WTC11 (cell line): ENCODE measurements at regions not wholly inside any gene's neighbourhood (a gene's known extent, or its start where the extent isn't known, plus 50 kb on each side); places are given as distances from the start of the nearest gene placed in this dataset.

Experiments used
- ATAC-seq: fragments of 200-7000 bp; cut with Tn5 transposase; 2 replicates; pipeline ENCODE4 v1.10.0; 2021; ENCODE audit warnings: mild to moderate bottlenecking, moderate library complexity
- CTCF ChIA-PET: fragments of 300-600 bp; sonication (Branson Sonifier 250); formaldehyde crosslinking; loops from one replicate; lab custom pipeline; 2021; ENCODE audit warnings: antibody characterized with exemption; lab: Charles Lee
- POLR2A ChIA-PET: fragments of 350-600 bp; sonication (Branson Sonifier 250); formaldehyde crosslinking; loops from one replicate; lab custom pipeline; 2021; ENCODE audit warnings: antibody characterized with exemption; lab: Charles Lee
- DNase-seq: peaks from one replicate; pipeline ENCODE4 v3.0.0; 2021; ENCODE audit warnings: low spot score
- H3K27ac Mint-ChIP-seq: 2 replicates; pipeline ENCODE4 v1.8.0; 2021; ENCODE audit warnings: mixed read lengths
- H3K27me3 Mint-ChIP-seq: 2 replicates; pipeline ENCODE4 v1.8.0; 2021; ENCODE audit warnings: low read depth, mild to moderate bottlenecking, moderate library complexity, mixed read lengths
- H3K36me3 Mint-ChIP-seq: 2 replicates; pipeline ENCODE4 v1.8.0; 2021; ENCODE audit warnings: mixed read lengths
- H3K4me1 Mint-ChIP-seq: 2 replicates; pipeline ENCODE4 v1.8.0; 2022; ENCODE audit warnings: mixed read lengths
- H3K4me3 Mint-ChIP-seq: 2 replicates; pipeline ENCODE4 v1.8.0; 2021; ENCODE audit warnings: mild to moderate bottlenecking, moderate library complexity, mixed read lengths
- H3K9me3 Mint-ChIP-seq: 2 replicates; pipeline ENCODE4 v1.8.0; 2021; ENCODE audit warnings: mixed read lengths
- E2F1 ChIP-seq: sonication (generic); formaldehyde crosslinking; IDR thresholded peaks from 2 replicates; pipeline ENCODE4 v1.8.0; 2022; ENCODE audit warnings: mild to moderate bottlenecking, missing genetic modification reagents
- ELF4 ChIP-seq: sonication (generic); formaldehyde crosslinking; IDR thresholded peaks from 2 replicates; pipeline ENCODE4 v1.8.1; 2022; ENCODE audit warnings: low read depth, mild to moderate bottlenecking, moderate library complexity, missing genetic modification reagents
- ETV6 ChIP-seq: sonication (generic); formaldehyde crosslinking; IDR thresholded peaks from 2 replicates; pipeline ENCODE4 v1.8.1; 2022; ENCODE audit warnings: mild to moderate bottlenecking, missing genetic modification reagents
- FOXK1 ChIP-seq: sonication (generic); formaldehyde crosslinking; IDR thresholded peaks from 2 replicates; pipeline ENCODE4 v1.8.0; 2022; ENCODE audit warnings: mild to moderate bottlenecking, moderate library complexity, missing genetic modification reagents
- GABPB1 ChIP-seq: sonication (generic); formaldehyde crosslinking; IDR thresholded peaks from 2 replicates; pipeline ENCODE4 v1.8.1; 2023; ENCODE audit warnings: mild to moderate bottlenecking, missing genetic modification reagents
- JAZF1 ChIP-seq: fragments of 250-450 bp; sonication (Bioruptor Pico); IDR thresholded peaks from 2 replicates; pipeline ENCODE4 v1.9.0; 2021; ENCODE audit warnings: moderate library complexity, mild to moderate bottlenecking, inconsistent platforms
- JUN ChIP-seq: sonication (generic); formaldehyde crosslinking; IDR thresholded peaks from 2 replicates; pipeline ENCODE4 v1.8.0; 2023; ENCODE audit warnings: mild to moderate bottlenecking, missing genetic modification reagents
- KAT7 ChIP-seq: sonication (generic); formaldehyde crosslinking; IDR thresholded peaks from 2 replicates; pipeline ENCODE4 v1.8.1; 2023; ENCODE audit warnings: missing genetic modification reagents, mild to moderate bottlenecking, borderline replicate concordance
- NR1H2 ChIP-seq: sonication (generic); formaldehyde crosslinking; IDR thresholded peaks from 2 replicates; pipeline ENCODE4 v1.9.0; 2021; ENCODE audit warnings: mild to moderate bottlenecking, moderate library complexity, missing genetic modification reagents
- OVOL2 ChIP-seq: fragments of 250-450 bp; sonication (Bioruptor Pico); IDR thresholded peaks from 2 replicates; pipeline ENCODE4 v1.9.0; 2021; ENCODE audit warnings: mild to moderate bottlenecking, borderline replicate concordance
- RELA ChIP-seq: sonication (generic); formaldehyde crosslinking; IDR thresholded peaks from 2 replicates; pipeline ENCODE4 v1.8.1; 2022; ENCODE audit warnings: missing genetic modification reagents, mild to moderate bottlenecking, borderline replicate concordance
- SMAD3 ChIP-seq: sonication (generic); formaldehyde crosslinking; IDR thresholded peaks from 2 replicates; pipeline ENCODE4 v1.8.0; 2022; ENCODE audit warnings: missing genetic modification reagents, mild to moderate bottlenecking, borderline replicate concordance
- SP1 ChIP-seq: sonication (generic); formaldehyde crosslinking; conservative IDR thresholded peaks from 2 replicates; pipeline ENCODE4 v1.8.1; 2022; ENCODE audit warnings: missing genetic modification reagents
- TCF7 ChIP-seq: sonication (generic); formaldehyde crosslinking; IDR thresholded peaks from 2 replicates; pipeline ENCODE4 v1.8.0; 2022; ENCODE audit warnings: mild to moderate bottlenecking, low read depth, missing genetic modification reagents, moderate library complexity
- TEAD4 ChIP-seq: sonication (generic); formaldehyde crosslinking; IDR thresholded peaks from 2 replicates; pipeline ENCODE4 v1.8.0; 2022; ENCODE audit warnings: mild to moderate bottlenecking, missing genetic modification reagents
- ZNF232 ChIP-seq: sonication (generic); formaldehyde crosslinking; IDR thresholded peaks from 2 replicates; pipeline ENCODE4 v1.8.0; 2022; ENCODE audit warnings: mild to moderate bottlenecking, missing genetic modification reagents
- ZNF396 ChIP-seq: fragments of 250-450 bp; sonication (Bioruptor Pico); IDR thresholded peaks from 2 replicates; pipeline ENCODE4 v1.8.0; 2021; ENCODE audit warnings: mild to moderate bottlenecking, moderate library complexity, borderline replicate concordance
- ZNF423 ChIP-seq: fragments of 250-450 bp; sonication (Bioruptor Pico); IDR thresholded peaks from 2 replicates; pipeline ENCODE4 v2.1.2; 2022; ENCODE audit warnings: mild to moderate bottlenecking, moderate library complexity
- TF ChIP-seq, protein P1 (sequence below): sonication (generic); formaldehyde crosslinking; IDR thresholded peaks from 2 replicates; pipeline ENCODE4 v1.8.1; 2023; ENCODE audit warnings: mild to moderate bottlenecking, moderate library complexity, missing genetic modification reagents
- TF ChIP-seq, protein P2 (sequence below): sonication (generic); formaldehyde crosslinking; IDR thresholded peaks from 2 replicates; pipeline ENCODE4 v1.8.1; 2022; ENCODE audit warnings: low read depth, mild to moderate bottlenecking, moderate library complexity, missing genetic modification reagents, borderline replicate concordance
- TF ChIP-seq, protein P3 (sequence below): fragments of 250-450 bp; sonication (Bioruptor Pico); conservative IDR thresholded peaks from 2 replicates; pipeline ENCODE4 v1.9.0; 2021; ENCODE audit warnings: mild to moderate bottlenecking
- TF ChIP-seq, protein P4 (sequence below): sonication (generic); formaldehyde crosslinking; IDR thresholded peaks from 2 replicates; pipeline ENCODE4 v1.8.0; 2023; ENCODE audit warnings: missing genetic modification reagents, mild to moderate bottlenecking, borderline replicate concordance

DNA sequence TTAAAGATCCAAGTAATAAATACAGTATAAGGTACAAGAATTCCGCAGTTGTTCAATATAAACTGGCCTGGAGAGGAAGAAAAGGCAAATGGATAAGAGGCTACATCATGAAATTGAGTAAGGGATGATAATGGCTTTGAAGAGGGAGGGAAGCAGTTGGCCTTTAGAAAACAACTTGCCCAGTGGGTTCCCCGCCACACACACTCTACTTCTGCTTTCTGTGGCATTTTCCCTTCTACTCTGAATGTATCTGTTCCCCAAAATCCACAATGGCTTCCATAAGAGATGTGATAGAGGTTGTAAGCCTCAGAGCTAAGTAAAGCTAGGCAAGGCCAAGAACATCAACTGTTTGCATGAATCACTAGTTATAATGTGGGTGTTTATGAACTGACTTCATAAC, 221.3 kb downstream of the MBD2 start (continued):
- TF ChIP-seq TCF7 (CRISPR knock-in tag): no peak
- no peak for TF ChIP-seq JAZF1 (CRISPR knock-in tag)
- no peak for TF ChIP-seq SMAD3 (CRISPR knock-in tag)
- no peak for TF ChIP-seq ZNF232 (CRISPR knock-in tag)
- TF ChIP-seq ETV6: no peak
- TF ChIP-seq NR1H2: no peak
- no peak for TF ChIP-seq GABPB1 (CRISPR knock-in tag)
- TF ChIP-seq, protein P1, sequence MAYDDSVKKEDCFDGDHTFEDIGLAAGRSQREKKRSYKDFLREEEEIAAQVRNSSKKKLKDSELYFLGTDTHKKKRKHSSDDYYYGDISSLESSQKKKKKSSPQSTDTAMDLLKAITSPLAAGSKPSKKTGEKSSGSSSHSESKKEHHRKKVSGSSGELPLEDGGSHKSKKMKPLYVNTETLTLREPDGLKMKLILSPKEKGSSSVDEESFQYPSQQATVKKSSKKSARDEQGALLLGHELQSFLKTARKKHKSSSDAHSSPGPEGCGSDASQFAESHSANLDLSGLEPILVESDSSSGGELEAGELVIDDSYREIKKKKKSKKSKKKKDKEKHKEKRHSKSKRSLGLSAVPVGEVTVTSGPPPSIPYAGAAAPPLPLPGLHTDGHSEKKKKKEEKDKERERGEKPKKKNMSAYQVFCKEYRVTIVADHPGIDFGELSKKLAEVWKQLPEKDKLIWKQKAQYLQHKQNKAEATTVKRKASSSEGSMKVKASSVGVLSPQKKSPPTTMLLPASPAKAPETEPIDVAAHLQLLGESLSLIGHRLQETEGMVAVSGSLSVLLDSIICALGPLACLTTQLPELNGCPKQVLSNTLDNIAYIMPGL (CRISPR knock-in tag): no peak
- no peak for TF ChIP-seq JUN

DNA sequence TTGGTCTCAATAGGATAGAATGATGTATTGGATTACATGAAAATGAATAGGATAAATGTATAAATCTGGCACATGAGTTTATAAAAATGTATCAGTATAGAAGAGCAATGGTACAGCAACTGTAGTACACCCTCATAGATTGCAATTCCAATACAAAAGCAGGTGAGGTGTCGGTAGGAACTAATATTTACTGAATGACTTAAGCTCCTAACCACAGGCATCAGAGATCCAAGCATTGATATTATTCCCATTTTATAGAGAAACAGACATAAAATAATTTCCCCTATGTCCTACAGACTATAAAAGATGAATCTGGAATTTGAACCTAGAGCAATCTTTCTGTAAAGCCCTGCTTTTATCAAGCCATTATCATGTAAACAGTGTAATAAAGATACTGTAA, 227.4 kb downstream of the MBD2 start:
- no peak overlapping the region for H3K4me3 Mint-ChIP-seq
- POLR2A ChIA-PET: no interaction called here
- TF ChIP-seq OVOL2 (CRISPR knock-in tag) (no peak), SP1 (CRISPR knock-in tag) (no peak)
- TF ChIP-seq, protein P2, sequence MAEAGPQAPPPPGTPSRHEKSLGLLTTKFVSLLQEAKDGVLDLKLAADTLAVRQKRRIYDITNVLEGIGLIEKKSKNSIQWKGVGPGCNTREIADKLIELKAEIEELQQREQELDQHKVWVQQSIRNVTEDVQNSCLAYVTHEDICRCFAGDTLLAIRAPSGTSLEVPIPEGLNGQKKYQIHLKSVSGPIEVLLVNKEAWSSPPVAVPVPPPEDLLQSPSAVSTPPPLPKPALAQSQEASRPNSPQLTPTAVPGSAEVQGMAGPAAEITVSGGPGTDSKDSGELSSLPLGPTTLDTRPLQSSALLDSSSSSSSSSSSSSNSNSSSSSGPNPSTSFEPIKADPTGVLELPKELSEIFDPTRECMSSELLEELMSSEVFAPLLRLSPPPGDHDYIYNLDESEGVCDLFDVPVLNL (CRISPR knock-in tag): no peak

GRCh38 chr18:53994016-53994415, 230.5 kb downstream of the MBD2 start:
- H3K36me3 Mint-ChIP-seq: no peaks in the 10 kb centered on the region
- ChIA-PET POLR2A (no interaction called here), CTCF (interaction anchor here (0.6 to 0.7 kb wide), 2 partner anchors 225 to 831 kb away, joined by 4 to 6 read pairs; no protein-coding TSS in a partner anchor)
- ATAC-seq (no peak), DNase-seq (no peak)
- no peaks in the 10 kb centered on the region for H3K4me1 Mint-ChIP-seq
- H3K27me3 Mint-ChIP-seq: no peaks in the 10 kb centered on the region
- H3K4me3 Mint-ChIP-seq: no peak overlapping the region
- H3K27ac Mint-ChIP-seq: no peak overlapping the region
- TF ChIP-seq, protein P3, sequence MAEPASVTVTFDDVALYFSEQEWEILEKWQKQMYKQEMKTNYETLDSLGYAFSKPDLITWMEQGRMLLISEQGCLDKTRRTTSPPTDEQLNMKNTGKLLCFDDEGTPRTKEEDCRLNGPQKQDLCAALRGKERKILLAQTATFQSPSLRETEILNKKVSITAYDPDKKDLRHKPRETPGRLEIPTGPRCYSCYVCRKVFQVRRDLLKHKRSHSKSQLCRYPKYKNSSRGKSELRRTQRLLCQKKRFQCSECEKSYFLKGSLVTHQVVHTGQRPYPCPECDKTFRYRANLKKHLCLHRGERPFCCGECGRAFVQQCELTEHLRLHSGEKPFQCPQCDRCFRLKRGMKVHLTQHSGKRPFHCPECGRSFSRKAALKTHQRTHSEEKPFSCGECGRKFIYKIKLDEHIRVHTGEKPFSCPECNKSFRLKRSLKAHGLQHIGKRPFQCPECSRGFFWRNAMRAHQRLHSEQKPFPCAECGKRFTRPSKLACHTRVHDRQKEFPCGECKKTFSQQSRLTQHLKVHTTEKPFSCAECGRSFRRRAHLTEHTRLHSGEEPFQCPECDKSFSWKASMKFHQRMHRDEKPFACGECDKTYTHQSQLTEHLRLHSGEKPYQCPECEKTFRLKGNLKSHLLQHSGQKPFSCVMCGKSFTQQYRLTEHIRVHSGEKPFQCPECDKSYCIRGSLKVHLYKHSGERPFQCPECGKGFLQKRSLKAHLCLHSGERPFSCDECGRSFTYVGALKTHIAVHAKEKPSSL: no peak
- TF ChIP-seq TEAD4 (no peak), FOXK1 (CRISPR knock-in tag) (no peak), E2F1 (CRISPR knock-in tag) (no peak)
- H3K9me3 Mint-ChIP-seq: no peaks in the 10 kb centered on the region

More for the DNA sequence above, 227.4 kb downstream of the MBD2 start:
- CTCF ChIA-PET: no interaction called here
- Mint-ChIP-seq H3K4me1 (no peaks in the 10 kb centered on the region), H3K27ac (no peak overlapping the region), H3K9me3 (no peaks in the 10 kb centered on the region), H3K27me3 (no peaks in the 10 kb centered on the region), H3K36me3 (no peaks in the 10 kb centered on the region)
- no peak for ATAC-seq
- no peak for DNase-seq

GRCh38 chr18:53991805-53992204, 232.7 kb downstream of the MBD2 start:
- Mint-ChIP-seq H3K36me3 (no peaks in the 10 kb centered on the region), H3K9me3 (no peaks in the 10 kb centered on the region), H3K4me3 (no peak overlapping the region), H3K27me3 (no peaks in the 10 kb centered on the region), H3K4me1 (no peaks in the 10 kb centered on the region), H3K27ac (no peak overlapping the region)
- CTCF ChIA-PET: no interaction called here
- POLR2A ChIA-PET: no interaction called here
- DNase-seq (no peak), ATAC-seq (no peak)
- no peak for TF ChIP-seq KAT7 (CRISPR knock-in tag)
- TF ChIP-seq ZNF423 (CRISPR knock-in tag): no peak
- TF ChIP-seq, protein P4, sequence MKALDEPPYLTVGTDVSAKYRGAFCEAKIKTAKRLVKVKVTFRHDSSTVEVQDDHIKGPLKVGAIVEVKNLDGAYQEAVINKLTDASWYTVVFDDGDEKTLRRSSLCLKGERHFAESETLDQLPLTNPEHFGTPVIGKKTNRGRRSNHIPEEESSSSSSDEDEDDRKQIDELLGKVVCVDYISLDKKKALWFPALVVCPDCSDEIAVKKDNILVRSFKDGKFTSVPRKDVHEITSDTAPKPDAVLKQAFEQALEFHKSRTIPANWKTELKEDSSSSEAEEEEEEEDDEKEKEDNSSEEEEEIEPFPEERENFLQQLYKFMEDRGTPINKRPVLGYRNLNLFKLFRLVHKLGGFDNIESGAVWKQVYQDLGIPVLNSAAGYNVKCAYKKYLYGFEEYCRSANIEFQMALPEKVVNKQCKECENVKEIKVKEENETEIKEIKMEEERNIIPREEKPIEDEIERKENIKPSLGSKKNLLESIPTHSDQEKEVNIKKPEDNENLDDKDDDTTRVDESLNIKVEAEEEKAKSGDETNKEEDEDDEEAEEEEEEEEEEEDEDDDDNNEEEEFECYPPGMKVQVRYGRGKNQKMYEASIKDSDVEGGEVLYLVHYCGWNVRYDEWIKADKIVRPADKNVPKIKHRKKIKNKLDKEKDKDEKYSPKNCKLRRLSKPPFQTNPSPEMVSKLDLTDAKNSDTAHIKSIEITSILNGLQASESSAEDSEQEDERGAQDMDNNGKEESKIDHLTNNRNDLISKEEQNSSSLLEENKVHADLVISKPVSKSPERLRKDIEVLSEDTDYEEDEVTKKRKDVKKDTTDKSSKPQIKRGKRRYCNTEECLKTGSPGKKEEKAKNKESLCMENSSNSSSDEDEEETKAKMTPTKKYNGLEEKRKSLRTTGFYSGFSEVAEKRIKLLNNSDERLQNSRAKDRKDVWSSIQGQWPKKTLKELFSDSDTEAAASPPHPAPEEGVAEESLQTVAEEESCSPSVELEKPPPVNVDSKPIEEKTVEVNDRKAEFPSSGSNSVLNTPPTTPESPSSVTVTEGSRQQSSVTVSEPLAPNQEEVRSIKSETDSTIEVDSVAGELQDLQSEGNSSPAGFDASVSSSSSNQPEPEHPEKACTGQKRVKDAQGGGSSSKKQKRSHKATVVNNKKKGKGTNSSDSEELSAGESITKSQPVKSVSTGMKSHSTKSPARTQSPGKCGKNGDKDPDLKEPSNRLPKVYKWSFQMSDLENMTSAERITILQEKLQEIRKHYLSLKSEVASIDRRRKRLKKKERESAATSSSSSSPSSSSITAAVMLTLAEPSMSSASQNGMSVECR (CRISPR knock-in tag): no peak
- no peak for TF ChIP-seq RELA (CRISPR knock-in tag)
- TF ChIP-seq ELF4: no peak
- no peak for TF ChIP-seq ZNF396
